Naive thymus-derived CD4-positive, alpha-beta T cell (primary cell): ENCODE measurements at regions not wholly inside any gene's neighbourhood (a gene's known extent, or its start where the extent isn't known, plus 50 kb on each side); places are given as distances from the start of the nearest gene placed in this dataset.

Source experiments
- ATAC-seq: fragments of 150-1000 bp; cut with Tn5 transposase; 2 replicates; pipeline ENCODE4 v1.10.0; 2021; ENCODE audit warnings: mild to moderate bottlenecking, moderate library complexity
- CTCF ChIA-PET: fragments of 350-600 bp; sonication (Branson Sonifier 250); formaldehyde crosslinking; loops from one replicate; lab custom pipeline; 2021; ENCODE audit warnings: antibody characterized with exemption; lab: Charles Lee
- POLR2A ChIA-PET: fragments of 350-600 bp; sonication (Branson Sonifier 250); formaldehyde crosslinking; loops from one replicate; lab custom pipeline; 2021; ENCODE audit warnings: antibody characterized with exemption, inconsistent platforms; lab: Charles Lee
- DNase-seq, 9 donors: peaks; one replicate each; pipeline versions ENCODE4 v3.0.0 to v3.0.0-alpha.2; 2020 to 2022; ENCODE audit warnings: mixed read lengths in 1 of 9
- H3K27ac ChIP-seq: one replicate; pipeline ENCODE4 v1.7.0; 2013; ENCODE audit warnings: mild to moderate bottlenecking, low read depth, low read length, moderate library complexity
- H3K27me3 ChIP-seq, 2 donors: one replicate each; pipeline ENCODE4 v1.7.0; 2013; ENCODE audit warnings: low read length in 2 of 2, mild to moderate bottlenecking in 2 of 2, moderate library complexity in 2 of 2; ENCODE audit not compliant: control insufficient read depth in 2 of 2, insufficient read depth in 2 of 2
- H3K36me3 ChIP-seq, 3 experiments: 1 replicate in 2 of 3; 2 replicates in 1 of 3; pipeline ENCODE4 v1.7.0; 2013; ENCODE audit warnings: low read length in 3 of 3, mild to moderate bottlenecking in 3 of 3, moderate library complexity in 1 of 3; ENCODE audit not compliant: insufficient read depth in 3 of 3, control insufficient read depth in 2 of 3
- H3K4me1 ChIP-seq, 2 donors: one replicate each; pipeline ENCODE4 v1.7.0; 2013; ENCODE audit warnings: low read length in 2 of 2, mild to moderate bottlenecking in 2 of 2, moderate library complexity in 1 of 2; ENCODE audit not compliant: control insufficient read depth in 2 of 2, insufficient read depth in 2 of 2
- H3K4me3 ChIP-seq: 2 replicates; pipeline ENCODE4 v1.7.0; 2013; ENCODE audit warnings: mild to moderate bottlenecking, low read length
- H3K9me3 ChIP-seq, 3 experiments: 1 replicate in 2 of 3; 2 replicates in 1 of 3; pipeline ENCODE4 v1.7.0; 2013; ENCODE audit warnings: low read length in 3 of 3; ENCODE audit not compliant: control insufficient read depth in 2 of 3
- H3K27ac Mint-ChIP-seq, 9 donors: one replicate each; pipeline ENCODE4 v1.8.0; 2020 to 2022; ENCODE audit warnings: mixed read lengths in 9 of 9, mild to moderate bottlenecking in 8 of 9, moderate library complexity in 5 of 9, inconsistent platforms in 2 of 9
- H3K27me3 Mint-ChIP-seq, 5 donors: one replicate each; pipeline ENCODE4 v1.8.0; 2021 to 2022; ENCODE audit warnings: mixed read lengths in 5 of 5, mild to moderate bottlenecking in 1 of 5
- H3K36me3 Mint-ChIP-seq, 5 donors: one replicate each; pipeline ENCODE4 v1.8.0; 2020 to 2022; ENCODE audit warnings: mixed read lengths in 5 of 5, mild to moderate bottlenecking in 3 of 5, inconsistent platforms in 1 of 5
- H3K4me1 Mint-ChIP-seq, 7 donors: one replicate each; pipeline ENCODE4 v1.8.0; 2020 to 2022; ENCODE audit warnings: mixed read lengths in 7 of 7, mild to moderate bottlenecking in 3 of 7, inconsistent platforms in 1 of 7
- H3K4me3 Mint-ChIP-seq, 10 donors: one replicate each; pipeline ENCODE4 v1.8.0; 2020 to 2022; ENCODE audit warnings: mild to moderate bottlenecking in 10 of 10, mixed read lengths in 10 of 10, moderate library complexity in 6 of 10, inconsistent platforms in 2 of 10
- H3K9me3 Mint-ChIP-seq, 11 donors: one replicate each; pipeline ENCODE4 v1.8.0; 2020 to 2022; ENCODE audit warnings: mixed read lengths in 11 of 11, mild to moderate bottlenecking in 4 of 11, inconsistent platforms in 1 of 11, moderate library complexity in 1 of 11
- intact Hi-C, 2 donors: fragments of 100-400 bp; cut with micrococcal nuclease; formaldehyde crosslinking; loops; one replicate each; pipeline ENCODE4 v1.15.1; 2023

- CTCF ChIA-PET = no interaction called here
- POLR2A ChIA-PET = no interaction called here
- H3K36me3 ChIP-seq = no peaks in the 10 kb centered on the region
- H3K36me3 Mint-ChIP-seq = no peaks in the 10 kb centered on the region
- DNase-seq = no peak
- intact Hi-C loops = no loop called here
- no peak overlapping the region for H3K27ac Mint-ChIP-seq
- no peaks in the 10 kb centered on the region for H3K4me1 Mint-ChIP-seq
- no peak overlapping the region for H3K4me3 Mint-ChIP-seq
- ATAC-seq = no peak
- H3K9me3 ChIP-seq = no peaks in the 10 kb centered on the region
- H3K27me3 Mint-ChIP-seq = no peaks in the 10 kb centered on the region
- no peak overlapping the region for H3K4me3 ChIP-seq
- no peaks in the 10 kb centered on the region for H3K4me1 ChIP-seq
- no peaks in the 10 kb centered on the region for H3K9me3 Mint-ChIP-seq
- H3K27ac ChIP-seq = no peak overlapping the region
- H3K27me3 ChIP-seq = no peaks in the 10 kb centered on the region
Measured at GRCh38 chr16:47026947-47027346, 53.5 kb upstream of the DNAJA2 start.

GRCh38 chr16:47026492-47026891 is 53.0 kb upstream of the DNAJA2 start:
- intact Hi-C loops = no loop called here
- no peaks in the 10 kb centered on the region for H3K9me3 ChIP-seq
- H3K27me3 Mint-ChIP-seq = no peaks in the 10 kb centered on the region
- no peaks in the 10 kb centered on the region for H3K4me1 Mint-ChIP-seq
- POLR2A ChIA-PET = no interaction called here
- CTCF ChIA-PET = no interaction called here
- peak overlapping the region in 1 of 9 donors; percentile 6 for H3K27ac Mint-ChIP-seq
- ATAC-seq (no peak), DNase-seq (no peak)
- H3K36me3 ChIP-seq = no peaks in the 10 kb centered on the region
- H3K27me3 ChIP-seq = no peaks in the 10 kb centered on the region
- H3K4me3 ChIP-seq = no peak overlapping the region
- H3K36me3 Mint-ChIP-seq = no peaks in the 10 kb centered on the region
- H3K9me3 Mint-ChIP-seq = no peaks in the 10 kb centered on the region
- no peaks in the 10 kb centered on the region for H3K4me1 ChIP-seq
- H3K4me3 Mint-ChIP-seq = no peak overlapping the region
- H3K27ac ChIP-seq = no peak overlapping the region

GRCh38 chr16:47025641-47026040 is 52.2 kb upstream of the DNAJA2 start:
- H3K4me3 ChIP-seq = no peak overlapping the region
- DNase-seq (no peak), ATAC-seq (no peak)
- Mint-ChIP-seq H3K9me3 (no peaks in the 10 kb centered on the region), H3K4me1 (no peaks in the 10 kb centered on the region), H3K27ac (no peak overlapping the region), H3K27me3 (no peaks in the 10 kb centered on the region), H3K4me3 (no peak overlapping the region), H3K36me3 (no peaks in the 10 kb centered on the region)
- no peak overlapping the region for H3K27ac ChIP-seq
- ChIA-PET POLR2A (no interaction called here), CTCF (no interaction called here)
- no peaks in the 10 kb centered on the region for H3K27me3 ChIP-seq
- no peaks in the 10 kb centered on the region for H3K4me1 ChIP-seq
- intact Hi-C loops = no loop called here
- H3K36me3 ChIP-seq = no peaks in the 10 kb centered on the region
- H3K9me3 ChIP-seq = no peaks in the 10 kb centered on the region
